Smooth muscle cell (in vitro differentiated cells): ENCODE measurements at regions not wholly inside any gene's neighbourhood (a gene's known extent, or its start where the extent isn't known, plus 50 kb on each side); places are given as distances from the start of the nearest gene placed in this dataset.

Experiments used
- DNase-seq: peaks from one replicate; lab custom pipeline; 2025; ENCODE audit not compliant: unreplicated experiment; lab: John Stamatoyannopoulos, UW
- H2AFZ ChIP-seq: fragments of 200-600 bp; sonication (generic); 2 replicates; pipeline ENCODE4 v1.6.0; 2016; ENCODE audit warnings: antibody characterized with exemption, low read depth, mild to moderate bottlenecking
- H3F3A ChIP-seq: fragments of 200-600 bp; sonication (generic); 2 replicates; pipeline ENCODE4 v1.6.0; 2017; ENCODE audit warnings: antibody characterized with exemption, low read depth
- H3K27ac ChIP-seq: fragments of 200-600 bp; sonication (generic); 2 replicates; pipeline ENCODE4 v1.5.1; 2016; ENCODE audit warnings: low read depth, mild to moderate bottlenecking
- H3K27me3 ChIP-seq: fragments of 200-600 bp; sonication (generic); 2 replicates; pipeline ENCODE4 v1.6.1; 2016; ENCODE audit warnings: low read depth, mild to moderate bottlenecking
- H3K36me3 ChIP-seq: fragments of 200-600 bp; sonication (generic); 2 replicates; pipeline ENCODE4 v1.5.1; 2016; ENCODE audit warnings: low read depth
- H3K4me1 ChIP-seq: fragments of 200-600 bp; sonication (generic); 2 replicates; pipeline ENCODE4 v1.5.1; 2016; ENCODE audit warnings: low read depth
- H3K4me2 ChIP-seq: fragments of 200-600 bp; sonication (generic); 2 replicates; pipeline ENCODE4 v1.6.0; 2016; ENCODE audit warnings: mild to moderate bottlenecking
- H3K4me3 ChIP-seq: fragments of 200-600 bp; sonication (generic); 2 replicates; pipeline ENCODE4 v1.5.1; 2016; ENCODE audit warnings: mild to moderate bottlenecking
- H3K79me2 ChIP-seq: fragments of 200-600 bp; sonication (generic); 2 replicates; pipeline ENCODE4 v1.6.0; 2016; ENCODE audit warnings: low read depth, mild to moderate bottlenecking
- H3K9ac ChIP-seq: fragments of 200-600 bp; sonication (generic); 2 replicates; pipeline ENCODE4 v1.6.0; 2016; ENCODE audit warnings: low read depth
- H3K9me3 ChIP-seq: fragments of 200-600 bp; sonication (generic); replicated peaks from 2 replicates; pipeline ENCODE4 v1.5.1; 2016; ENCODE audit warnings: low read depth
- H4K20me1 ChIP-seq: fragments of 200-600 bp; sonication (generic); 2 replicates; pipeline ENCODE4 v1.6.0; 2016; ENCODE audit warnings: low read depth
- WGBS: methylation state at CpG from one replicate; pipeline ENCODE4 v1.1.7; 2016; ENCODE audit warnings: low lambda C conversion rate; 5-methylcytosine and 5-hydroxymethylcytosine counted together
- TF ChIP-seq, protein P1 (sequence below): fragments of 200-600 bp; sonication (generic); IDR thresholded peaks from 2 replicates; pipeline ENCODE4 v1.5.1; 2017; ENCODE audit warnings: borderline replicate concordance, mild to moderate bottlenecking, antibody characterized with exemption; ENCODE audit not compliant: insufficient read depth, poor library complexity, severe bottlenecking

DNA sequence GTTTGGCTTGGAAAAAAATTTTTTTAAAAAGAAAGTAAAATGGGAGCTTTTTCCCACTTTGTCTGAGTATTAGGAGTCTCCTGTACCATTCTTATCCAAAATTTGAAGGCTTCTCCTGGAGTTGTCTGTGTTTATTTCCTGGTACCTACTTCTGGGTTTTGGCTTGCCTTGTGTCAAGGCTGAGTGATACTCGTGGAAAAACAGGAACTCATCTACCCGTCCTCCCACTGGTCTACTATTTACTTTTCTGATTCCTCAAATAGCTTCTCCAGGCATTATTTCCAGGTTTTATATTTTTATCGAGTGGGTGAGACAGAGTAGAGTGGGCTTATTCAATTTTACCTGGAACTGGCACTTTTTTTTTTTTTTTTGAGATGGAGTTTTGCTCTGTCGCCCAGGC, 99.4 kb downstream of the RMI1 start:
- Histone ChIP-seq H3K36me3 (no peaks in the 10 kb centered on the region), H3K9ac (no peak overlapping the region), H3K79me2 (no peaks in the 10 kb centered on the region), H4K20me1 (no peaks in the 10 kb centered on the region), H3F3A (no peaks in the 10 kb centered on the region), H3K9me3 (no peaks in the 10 kb centered on the region), H2AFZ (no peak overlapping the region), H3K27me3 (peaks cover 4% of the 10 kb centered on the region), H3K4me3 (no peak overlapping the region), H3K27ac (no peak overlapping the region), H3K4me2 (no peak overlapping the region), H3K4me1 (no peaks in the 10 kb centered on the region)
- TF ChIP-seq, protein P1, sequence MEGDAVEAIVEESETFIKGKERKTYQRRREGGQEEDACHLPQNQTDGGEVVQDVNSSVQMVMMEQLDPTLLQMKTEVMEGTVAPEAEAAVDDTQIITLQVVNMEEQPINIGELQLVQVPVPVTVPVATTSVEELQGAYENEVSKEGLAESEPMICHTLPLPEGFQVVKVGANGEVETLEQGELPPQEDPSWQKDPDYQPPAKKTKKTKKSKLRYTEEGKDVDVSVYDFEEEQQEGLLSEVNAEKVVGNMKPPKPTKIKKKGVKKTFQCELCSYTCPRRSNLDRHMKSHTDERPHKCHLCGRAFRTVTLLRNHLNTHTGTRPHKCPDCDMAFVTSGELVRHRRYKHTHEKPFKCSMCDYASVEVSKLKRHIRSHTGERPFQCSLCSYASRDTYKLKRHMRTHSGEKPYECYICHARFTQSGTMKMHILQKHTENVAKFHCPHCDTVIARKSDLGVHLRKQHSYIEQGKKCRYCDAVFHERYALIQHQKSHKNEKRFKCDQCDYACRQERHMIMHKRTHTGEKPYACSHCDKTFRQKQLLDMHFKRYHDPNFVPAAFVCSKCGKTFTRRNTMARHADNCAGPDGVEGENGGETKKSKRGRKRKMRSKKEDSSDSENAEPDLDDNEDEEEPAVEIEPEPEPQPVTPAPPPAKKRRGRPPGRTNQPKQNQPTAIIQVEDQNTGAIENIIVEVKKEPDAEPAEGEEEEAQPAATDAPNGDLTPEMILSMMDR, result no peak
- WGBS, result 77% methylated on average over 4 of the region's 4 CpGs
- DNase-seq, result no peak

GRCh38 chr9:84101964-84102632, 121.5 kb downstream of the RMI1 start:
- WGBS, result 34% methylated on average over 26 of the region's 29 CpGs
- Histone ChIP-seq H3K4me2 (peak overlapping the region; percentile 31), H3K27me3 (peaks cover 59% of the 10 kb centered on the region)

DNA sequence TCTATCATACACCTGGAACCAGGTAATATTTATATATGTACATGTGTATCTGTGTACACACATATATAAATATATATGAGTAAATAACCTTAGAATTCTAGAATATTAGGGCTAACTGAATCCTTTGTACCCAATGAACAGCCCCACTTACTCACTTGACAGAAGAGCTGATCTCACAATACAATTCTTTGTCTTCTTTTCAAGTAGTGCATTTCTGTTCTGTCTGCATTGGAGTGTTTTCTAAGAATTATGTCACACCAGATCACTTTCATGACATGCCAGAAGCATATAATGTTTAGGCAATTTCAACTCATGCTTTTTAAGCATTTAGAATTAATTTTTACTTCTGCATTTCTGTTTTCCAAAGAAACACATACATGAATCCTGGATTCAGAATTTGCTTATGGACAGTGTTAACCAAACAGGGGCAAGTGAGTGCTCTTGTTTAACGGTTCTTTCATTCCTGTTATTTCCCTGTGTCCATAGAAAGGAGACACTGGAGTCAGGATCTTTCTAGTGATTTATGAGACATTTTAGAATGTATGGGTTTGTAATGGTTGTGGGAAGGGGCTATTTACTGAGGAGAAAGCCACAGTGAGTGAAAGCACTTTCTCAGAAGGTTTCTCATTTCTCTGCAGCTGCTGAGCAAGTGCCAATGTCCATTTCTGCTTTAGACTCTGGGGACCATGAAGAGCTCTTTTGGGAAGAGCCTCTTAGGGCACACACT, 123.2 kb downstream of the RMI1 start:
- no peaks in the 10 kb centered on the region for H3K36me3 ChIP-seq
- H3K9ac ChIP-seq, result no peak overlapping the region
- no peaks in the 10 kb centered on the region for H4K20me1 ChIP-seq
- no peak overlapping the region for H3K4me3 ChIP-seq
- no peaks in the 10 kb centered on the region for H3K9me3 ChIP-seq
- H3K4me1 ChIP-seq, result no peaks in the 10 kb centered on the region
- no peak overlapping the region for H2AFZ ChIP-seq
- TF ChIP-seq, protein P1, result no peak
- no peaks in the 10 kb centered on the region for H3K79me2 ChIP-seq
- H3K27ac ChIP-seq, result no peak overlapping the region
- DNase-seq, result no peak
- peaks cover 65% of the 10 kb centered on the region for H3K27me3 ChIP-seq
- no peak overlapping the region for H3K4me2 ChIP-seq
- no peaks in the 10 kb centered on the region for H3F3A ChIP-seq
- WGBS, result 84% methylated on average over 1 of the region's 1 CpG

More at GRCh38 chr9:84101964-84102632, 121.5 kb downstream of the RMI1 start:
- Histone ChIP-seq H3K79me2 (no peaks in the 10 kb centered on the region), H3K4me1 (no peaks in the 10 kb centered on the region), H3F3A (no peaks in the 10 kb centered on the region), H3K9me3 (no peaks in the 10 kb centered on the region), H3K9ac (no peak overlapping the region), H2AFZ (no peak overlapping the region), H3K36me3 (no peaks in the 10 kb centered on the region), H4K20me1 (no peaks in the 10 kb centered on the region), H3K27ac (no peak overlapping the region), H3K4me3 (no peak overlapping the region)
- TF ChIP-seq, protein P1, result no peak
- DNase-seq, result no peak
